PC-3 (cell line): ENCODE measurements at regions not wholly inside any gene's neighbourhood (a gene's known extent, or its start where the extent isn't known, plus 50 kb on each side); places are given as distances from the start of the nearest gene placed in this dataset.

Source experiments
- ATAC-seq: fragments of 200-7000 bp; cut with Tn5 transposase; 2 replicates; pipeline ENCODE4 v1.9.1; 2020; ENCODE audit warnings: mild to moderate bottlenecking, moderate library complexity
- BruUV-seq: library from RNA; stranded (reverse); fragments of 400-500 nt; replicated peaks from 2 replicates; lab custom pipeline; 2021; lab: Mats Ljungman, UMichigan
- CTCF ChIA-PET: fragments of 300-600 bp; sonication (Branson Sonifier 250); formaldehyde crosslinking; loops from one replicate; lab custom pipeline; 2022; ENCODE audit warnings: antibody characterized with exemption; lab: Charles Lee
- POLR2A ChIA-PET: fragments of 300-600 bp; sonication (Branson Sonifier 250); formaldehyde crosslinking; loops from one replicate; lab custom pipeline; 2022; ENCODE audit warnings: antibody characterized with exemption; ENCODE audit not compliant: unreplicated experiment; lab: Charles Lee
- DNase-seq: peaks from one replicate; pipeline ENCODE4 v3.0.0-alpha.2; 2015
- H2AFZ ChIP-seq: fragments of 300-600 bp; sonication (generic); 2 replicates; pipeline ENCODE4 v1.6.0; 2016; ENCODE audit warnings: antibody characterized with exemption, low read length
- H3F3A ChIP-seq: fragments of 300-600 bp; sonication (generic); one replicate; pipeline ENCODE4 v1.6.0; 2017; ENCODE audit warnings: antibody characterized with exemption, low read length, control low read depth, mild to moderate bottlenecking; ENCODE audit not compliant: unreplicated experiment
- H3K27ac ChIP-seq: fragments of 300-600 bp; sonication (generic); 2 replicates; pipeline ENCODE4 v1.5.1; 2016; ENCODE audit warnings: mild to moderate bottlenecking, low read length
- H3K27me3 ChIP-seq: fragments of 300-600 bp; sonication (generic); 2 replicates; pipeline ENCODE4 v1.6.1; 2016; ENCODE audit warnings: low read length, mixed read lengths
- H3K36me3 ChIP-seq: fragments of 300-600 bp; sonication (generic); 2 replicates; pipeline ENCODE4 v1.6.1; 2016; ENCODE audit warnings: low read depth, mixed run types, low read length, mixed read lengths
- H3K4me1 ChIP-seq: fragments of 300-600 bp; sonication (generic); 2 replicates; pipeline ENCODE4 v1.5.1; 2016; ENCODE audit warnings: low read length; ENCODE audit not compliant: insufficient read depth
- H3K4me2 ChIP-seq: fragments of 300-600 bp; sonication (generic); 2 replicates; pipeline ENCODE4 v1.6.0; 2016; ENCODE audit warnings: low read length
- H3K4me3 ChIP-seq: fragments of 300-600 bp; sonication (generic); 2 replicates; pipeline ENCODE4 v1.5.1; 2016; ENCODE audit warnings: mild to moderate bottlenecking, low read length, mixed read lengths
- H3K79me2 ChIP-seq: fragments of 300-600 bp; sonication (generic); 2 replicates; pipeline ENCODE4 v1.6.1; 2017; ENCODE audit warnings: low read length, mixed read lengths
- H3K9ac ChIP-seq: fragments of 300-600 bp; sonication (generic); 2 replicates; pipeline ENCODE4 v1.6.0; 2016; ENCODE audit warnings: mild to moderate bottlenecking, low read length
- H3K9me2 ChIP-seq: fragments of 300-600 bp; sonication (generic); replicated peaks from 2 replicates; pipeline ENCODE4 v1.6.1; 2016; ENCODE audit warnings: mixed run types, low read length, mixed read lengths
- H3K9me3 ChIP-seq: fragments of 300-600 bp; sonication (generic); 2 replicates; pipeline ENCODE4 v1.6.1; 2016; ENCODE audit warnings: low read length, mixed read lengths
- H4K20me1 ChIP-seq: fragments of 300-600 bp; sonication (generic); 2 replicates; pipeline ENCODE4 v1.6.1; 2016; ENCODE audit warnings: low read length, mixed read lengths
- EZH2 ChIP-seq: fragments of 300-600 bp; sonication (generic); IDR thresholded peaks from one replicate; pipeline ENCODE4 v1.6.1; 2017; ENCODE audit warnings: antibody characterized with exemption, mild to moderate bottlenecking, low read length; ENCODE audit not compliant: unreplicated experiment
- EZH2phosphoT487 ChIP-seq: fragments of 300-600 bp; sonication (generic); IDR thresholded peaks from 2 replicates; pipeline ENCODE4 v1.6.1; 2018; ENCODE audit warnings: mild to moderate bottlenecking, antibody characterized with exemption, low read length, borderline replicate concordance
- intact Hi-C: fragments of 100-400 bp; cut with micrococcal nuclease; formaldehyde crosslinking; loops from 2 replicates; pipeline ENCODE4 v1.9.0; 2023
- TF ChIP-seq, protein P1 (sequence below): fragments of 300-600 bp; sonication (generic); conservative IDR thresholded peaks from 2 replicates; pipeline ENCODE4 v1.5.1; 2017; ENCODE audit warnings: antibody characterized with exemption, low read depth, mild to moderate bottlenecking, low read length

- no peaks in the 10 kb centered on the region for H3K9me3 ChIP-seq
- TF ChIP-seq, protein P1, sequence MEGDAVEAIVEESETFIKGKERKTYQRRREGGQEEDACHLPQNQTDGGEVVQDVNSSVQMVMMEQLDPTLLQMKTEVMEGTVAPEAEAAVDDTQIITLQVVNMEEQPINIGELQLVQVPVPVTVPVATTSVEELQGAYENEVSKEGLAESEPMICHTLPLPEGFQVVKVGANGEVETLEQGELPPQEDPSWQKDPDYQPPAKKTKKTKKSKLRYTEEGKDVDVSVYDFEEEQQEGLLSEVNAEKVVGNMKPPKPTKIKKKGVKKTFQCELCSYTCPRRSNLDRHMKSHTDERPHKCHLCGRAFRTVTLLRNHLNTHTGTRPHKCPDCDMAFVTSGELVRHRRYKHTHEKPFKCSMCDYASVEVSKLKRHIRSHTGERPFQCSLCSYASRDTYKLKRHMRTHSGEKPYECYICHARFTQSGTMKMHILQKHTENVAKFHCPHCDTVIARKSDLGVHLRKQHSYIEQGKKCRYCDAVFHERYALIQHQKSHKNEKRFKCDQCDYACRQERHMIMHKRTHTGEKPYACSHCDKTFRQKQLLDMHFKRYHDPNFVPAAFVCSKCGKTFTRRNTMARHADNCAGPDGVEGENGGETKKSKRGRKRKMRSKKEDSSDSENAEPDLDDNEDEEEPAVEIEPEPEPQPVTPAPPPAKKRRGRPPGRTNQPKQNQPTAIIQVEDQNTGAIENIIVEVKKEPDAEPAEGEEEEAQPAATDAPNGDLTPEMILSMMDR, result no peak
- TF ChIP-seq EZH2 (no peak), EZH2phosphoT487 (no peak)
- no peaks in the 10 kb centered on the region for H3K9me2 ChIP-seq
- H3K79me2 ChIP-seq, result no peaks in the 10 kb centered on the region
- H3K4me2 ChIP-seq, result no peak overlapping the region
- H3K36me3 ChIP-seq, result no peaks in the 10 kb centered on the region
- no peak overlapping the region for H3K27ac ChIP-seq
- H3K4me3 ChIP-seq, result no peak overlapping the region
- BruUV-seq, result no TSS peak
- ATAC-seq (no peak), DNase-seq (no peak)
- H4K20me1 ChIP-seq, result no peaks in the 10 kb centered on the region
- H3K4me1 ChIP-seq, result no peaks in the 10 kb centered on the region
- ChIA-PET POLR2A (no interaction called here), CTCF (no interaction called here)
- H3K27me3 ChIP-seq, result no peaks in the 10 kb centered on the region
- no peaks in the 10 kb centered on the region for H3F3A ChIP-seq
- no peak overlapping the region for H3K9ac ChIP-seq
- intact Hi-C loops, result no loop called here
- H2AFZ ChIP-seq, result no peak overlapping the region
These were observed 244.4 kb upstream of the ADRA1B start for GRCh38 chr5:159671886-159672285.

DNA sequence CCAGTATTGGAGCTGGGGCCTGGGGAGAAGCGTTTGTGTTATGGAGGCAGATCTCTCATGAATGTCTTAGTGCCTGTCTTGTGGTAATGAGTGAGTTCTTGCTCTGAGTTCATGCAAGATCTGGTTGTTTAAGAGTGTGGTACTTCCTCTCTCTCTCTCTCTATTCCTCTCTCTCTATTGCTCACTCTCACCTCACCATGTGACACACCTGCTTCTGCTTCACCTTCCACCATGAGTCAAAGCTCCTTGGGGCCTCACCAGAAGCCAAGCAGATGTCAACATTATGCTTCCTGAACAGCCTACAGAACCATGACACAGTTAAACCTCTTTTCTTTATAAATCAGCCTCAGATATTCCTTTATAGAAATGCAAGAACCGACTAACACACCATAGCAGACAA, 242.7 kb upstream of the ADRA1B start:
- H2AFZ ChIP-seq, result no peak overlapping the region
- H3K27ac ChIP-seq, result no peak overlapping the region
- CTCF ChIA-PET, result no interaction called here
- no peaks in the 10 kb centered on the region for H3K27me3 ChIP-seq
- POLR2A ChIA-PET, result no interaction called here
- H3F3A ChIP-seq, result no peaks in the 10 kb centered on the region
- H3K79me2 ChIP-seq, result no peaks in the 10 kb centered on the region
- ATAC-seq (no peak), DNase-seq (no peak)
- intact Hi-C loops, result no loop called here
- H3K9ac ChIP-seq, result no peak overlapping the region
- H3K4me2 ChIP-seq, result no peak overlapping the region
- H3K36me3 ChIP-seq, result no peaks in the 10 kb centered on the region
- H3K4me1 ChIP-seq, result no peaks in the 10 kb centered on the region
- no peak overlapping the region for H3K4me3 ChIP-seq
- no peaks in the 10 kb centered on the region for H3K9me3 ChIP-seq
- no TSS peak for BruUV-seq
- TF ChIP-seq EZH2 (no peak), EZH2phosphoT487 (no peak)
- TF ChIP-seq, protein P1, result no peak
- no peaks in the 10 kb centered on the region for H3K9me2 ChIP-seq
- no peaks in the 10 kb centered on the region for H4K20me1 ChIP-seq

DNA sequence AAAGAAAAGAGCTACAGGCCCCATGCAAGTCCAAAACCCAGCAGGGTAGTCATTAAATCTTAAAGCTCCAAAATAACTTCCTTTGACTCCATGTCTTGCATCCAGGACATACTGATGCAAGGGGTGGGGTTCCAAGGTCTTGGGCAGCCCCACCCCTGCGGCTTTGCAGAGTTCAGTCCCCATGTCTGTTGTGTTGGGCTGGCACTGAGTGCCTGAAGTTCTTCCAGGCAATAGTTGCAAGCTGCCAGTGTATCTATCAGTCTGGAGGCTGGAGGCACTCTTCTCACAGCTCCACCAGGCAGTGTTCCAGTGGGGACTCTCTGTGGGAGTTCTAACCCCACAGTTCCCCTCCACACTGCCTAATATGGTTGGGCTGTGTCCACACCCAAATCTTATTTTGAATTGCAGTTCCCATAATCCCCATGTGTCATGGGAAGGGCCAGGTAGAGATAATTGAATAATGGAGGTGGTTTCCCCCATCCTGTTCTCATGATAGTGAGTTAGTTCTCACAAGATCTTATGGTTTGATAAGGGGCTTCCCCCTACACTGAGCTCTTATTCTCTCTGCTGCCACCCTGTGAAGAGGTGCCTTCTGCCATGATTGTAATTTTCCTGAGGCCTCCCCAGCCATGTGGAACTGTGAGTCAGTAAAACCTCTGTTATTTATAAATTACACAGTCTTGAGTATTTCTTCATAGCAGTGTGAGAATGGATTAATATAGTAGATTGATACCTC, 237.5 kb upstream of the ADRA1B start:
- Histone ChIP-seq H3K27ac (no peak overlapping the region), H3K4me1 (no peaks in the 10 kb centered on the region), H3K9me3 (no peaks in the 10 kb centered on the region), H4K20me1 (no peaks in the 10 kb centered on the region), H3K36me3 (no peaks in the 10 kb centered on the region), H3K79me2 (no peaks in the 10 kb centered on the region), H3K4me3 (no peak overlapping the region), H2AFZ (no peak overlapping the region), H3K9ac (no peak overlapping the region), H3F3A (no peaks in the 10 kb centered on the region), H3K4me2 (no peak overlapping the region), H3K9me2 (no peaks in the 10 kb centered on the region), H3K27me3 (no peaks in the 10 kb centered on the region)
- ATAC-seq (no peak), DNase-seq (no peak)
- BruUV-seq, result no TSS peak
- intact Hi-C loops, result no loop called here
- ChIA-PET POLR2A (no interaction called here), CTCF (no interaction called here)
- TF ChIP-seq, protein P1, result no peak
- no peak for TF ChIP-seq EZH2phosphoT487
- no peak for TF ChIP-seq EZH2
